HepG2 (cell line): ENCODE measurements at regions not wholly inside any gene's neighbourhood (a gene's known extent, or its start where the extent isn't known, plus 50 kb on each side); places are given as distances from the start of the nearest gene placed in this dataset.
A peak's percentile ranks its signal among the peaks of the same experiment; 100 is the strongest.

ENCODE experiments used
- HHEX ChIP-seq: IDR thresholded peaks from 2 replicates; pipeline ENCODE4 v1.6.1; 2016; ENCODE audit warnings: control low read depth
- HNRNPH1 ChIP-seq: fragments of 200-400 bp; formaldehyde crosslinking; optimal IDR thresholded peaks from 2 replicates; pipeline ENCODE3; 2017; ENCODE audit warnings: mild to moderate bottlenecking, low read depth, low read length
- HOXA3 ChIP-seq: sonication (generic); formaldehyde crosslinking; IDR thresholded peaks from 2 replicates; pipeline ENCODE4 v1.5.0; 2020; ENCODE audit warnings: missing genetic modification reagents
- IRF2 ChIP-seq: IDR thresholded peaks from 2 replicates; pipeline ENCODE4 v1.6.1; 2018; ENCODE audit warnings: missing genetic modification reagents, missing compliant biosample characterization
- MIXL1 ChIP-seq: IDR thresholded peaks from 2 replicates; pipeline ENCODE4 v1.6.1; 2016
- MTA1 ChIP-seq: sonication (generic); formaldehyde crosslinking; IDR thresholded peaks from 2 replicates; pipeline ENCODE4 v1.4.0; 2020; ENCODE audit warnings: missing genetic modification reagents, mild to moderate bottlenecking, borderline replicate concordance
- NR2F1 ChIP-seq, 2 experiments: fragments of 450-650 bp in 1 of 2; formaldehyde crosslinking in 1 of 2; IDR thresholded peaks; 2 replicates each; pipeline versions ENCODE4 v1.5.0 to v1.6.1; 2016 to 2020; ENCODE audit warnings: mild to moderate bottlenecking in 1 of 2, missing compliant biosample characterization in 1 of 2, missing genetic modification reagents in 1 of 2, moderate library complexity in 1 of 2
- PBX3 ChIP-seq: sonication (generic); formaldehyde crosslinking; IDR thresholded peaks from 2 replicates; pipeline ENCODE4 v1.8.1; 2023; ENCODE audit warnings: missing genetic modification reagents, inconsistent platforms, borderline replicate concordance
- PCBP1 ChIP-seq: fragments of 200-400 bp; formaldehyde crosslinking; IDR thresholded peaks from 2 replicates; pipeline ENCODE4 v1.6.1; 2017; ENCODE audit warnings: mild to moderate bottlenecking, low read depth, low read length, borderline replicate concordance
- PHB2 ChIP-seq: fragments of 450-650 bp; IDR thresholded peaks from 2 replicates; pipeline ENCODE4 v1.6.1; 2018; ENCODE audit not compliant: partially characterized antibody
- PLRG1 ChIP-seq: fragments of 450-650 bp; conservative IDR thresholded peaks from 2 replicates; pipeline ENCODE4 v1.6.1; 2016
- PRDM10 ChIP-seq: sonication (generic); formaldehyde crosslinking; IDR thresholded peaks from 2 replicates; pipeline ENCODE4 v1.4.0; 2020; ENCODE audit warnings: low read depth, missing genetic modification reagents
- RAD21 ChIP-seq: fragments of 450-650 bp; formaldehyde crosslinking; IDR thresholded peaks from 2 replicates; pipeline ENCODE4 v1.5.0; 2020; ENCODE audit warnings: mild to moderate bottlenecking
- STAT6 ChIP-seq: sonication (generic); formaldehyde crosslinking; IDR thresholded peaks from 2 replicates; pipeline ENCODE4 v1.4.0; 2020; ENCODE audit warnings: missing genetic modification reagents, mild to moderate bottlenecking, borderline replicate concordance
- TCF12 ChIP-seq, 2 experiments: fragments of 450-650 bp in 1 of 2; sonication (generic) in 1 of 2; formaldehyde crosslinking in 1 of 2; IDR thresholded peaks; 2 replicates each; pipeline versions ENCODE4 v1.6.1 to v1.8.0; 2017 to 2022; ENCODE audit warnings: antibody characterized with exemption in 1 of 2, mild to moderate bottlenecking in 1 of 2, missing genetic modification reagents in 1 of 2, moderate library complexity in 1 of 2
- ZBTB49 ChIP-seq: sonication (generic); formaldehyde crosslinking; IDR thresholded peaks from 2 replicates; pipeline ENCODE4 v1.4.0; 2020; ENCODE audit warnings: missing genetic modification reagents, borderline replicate concordance
- ZNF225 ChIP-seq: sonication (generic); formaldehyde crosslinking; IDR thresholded peaks from 2 replicates; pipeline ENCODE4 v1.4.0; 2020; ENCODE audit warnings: mild to moderate bottlenecking, missing genetic modification reagents
- ZNF570 ChIP-seq: sonication (generic); formaldehyde crosslinking; IDR thresholded peaks from 2 replicates; pipeline ENCODE4 v1.4.0; 2020; ENCODE audit warnings: mild to moderate bottlenecking, missing genetic modification reagents, borderline replicate concordance
- ZNF589 ChIP-seq: sonication (generic); formaldehyde crosslinking; conservative IDR thresholded peaks from 2 replicates; pipeline ENCODE4 v1.8.0; 2022; ENCODE audit warnings: mild to moderate bottlenecking, moderate library complexity, missing genetic modification reagents

- TF ChIP-seq PBX3: no peak
- TF ChIP-seq PRDM10 (CRISPR knock-in tag): no peak
- peak; percentile 83 for TF ChIP-seq MIXL1 (CRISPR knock-in tag)
- no peak for TF ChIP-seq ZBTB49 (CRISPR knock-in tag)
- no peak for TF ChIP-seq HNRNPH1
- TF ChIP-seq STAT6: no peak
- TF ChIP-seq HHEX (CRISPR knock-in tag): no peak
- no peak for TF ChIP-seq MTA1 (CRISPR knock-in tag)
- TF ChIP-seq ZNF225: no peak
- no peak for TF ChIP-seq RAD21 (CRISPR knock-in tag)
- no peak for TF ChIP-seq ZNF589
- no peak for TF ChIP-seq PCBP1
- no peak for TF ChIP-seq PLRG1
- TF ChIP-seq ZNF570 (CRISPR knock-in tag): no peak
- no peak for TF ChIP-seq PHB2
- no peak for TF ChIP-seq TCF12 (IDR thresholded peaks at IDR 0.05)
- TF ChIP-seq TCF12 (CRISPR knock-in tag; IDR thresholded peaks at IDR 0.05): no peak
- TF ChIP-seq IRF2 (CRISPR knock-in tag): 0 out of 2 replicates have a peak, but pooled peaks have one; percentile 19
- TF ChIP-seq NR2F1 (CRISPR knock-in tag; IDR thresholded peaks at IDR 0.05): no peak
- no peak for TF ChIP-seq HOXA3 (CRISPR knock-in tag)
Observed at GRCh38 chr5:99025298-99026045, 96.7 kb upstream of the CHD1 start (continued).
